HL-60 (cell line): ENCODE measurements at regions not wholly inside any gene's neighbourhood (a gene's known extent, or its start where the extent isn't known, plus 50 kb on each side); places are given as distances from the start of the nearest gene placed in this dataset.

ENCODE experiments used
- DNase-seq, 2 experiments: peaks; one replicate each; pipeline ENCODE4 v3.0.0-alpha.2; 2010 to 2020; ENCODE audit warnings: low read depth in 1 of 2, low spot score in 1 of 2
- H3K27ac ChIP-seq: fragments of 250-450 bp; sonication (Bioruptor Pico); replicated peaks from 2 replicates; pipeline ENCODE4 v1.5.1; 2020; ENCODE audit warnings: mild to moderate bottlenecking, moderate library complexity
- H3K27me3 ChIP-seq: fragments of 250-450 bp; sonication (Bioruptor Pico); 2 replicates; pipeline ENCODE4 v1.5.1; 2021; ENCODE audit warnings: mild to moderate bottlenecking, moderate library complexity; ENCODE audit not compliant: insufficient read depth, poor library complexity, severe bottlenecking
- H3K4me3 ChIP-seq: replicated peaks from 2 replicates; pipeline ENCODE4 v1.5.1; 2011; ENCODE audit warnings: mild to moderate bottlenecking, control low read depth, low read length; ENCODE audit not compliant: insufficient read depth
- GABPA ChIP-seq: IDR thresholded peaks from 2 replicates; pipeline ENCODE4 v1.6.1; 2012; ENCODE audit warnings: low read depth
- POLR2AphosphoS5 ChIP-seq: IDR thresholded peaks from 2 replicates; pipeline ENCODE4 v1.6.1; 2012; ENCODE audit warnings: low read depth
- SPI1 ChIP-seq: IDR thresholded peaks from 2 replicates; pipeline ENCODE4 v1.6.1; 2012; ENCODE audit warnings: low read depth, mild to moderate bottlenecking, borderline replicate concordance
- TF ChIP-seq, protein P1 (sequence below): IDR thresholded peaks from one replicate; pipeline ENCODE4 v1.5.1; 2011; ENCODE audit warnings: low read length, control low read depth, inconsistent platforms; ENCODE audit not compliant: insufficient read depth
- TF ChIP-seq, protein P2 (sequence below): IDR thresholded peaks from 2 replicates; pipeline ENCODE4 v1.6.1; 2012; ENCODE audit warnings: low read depth; ENCODE audit not compliant: insufficient replicate concordance

DNA sequence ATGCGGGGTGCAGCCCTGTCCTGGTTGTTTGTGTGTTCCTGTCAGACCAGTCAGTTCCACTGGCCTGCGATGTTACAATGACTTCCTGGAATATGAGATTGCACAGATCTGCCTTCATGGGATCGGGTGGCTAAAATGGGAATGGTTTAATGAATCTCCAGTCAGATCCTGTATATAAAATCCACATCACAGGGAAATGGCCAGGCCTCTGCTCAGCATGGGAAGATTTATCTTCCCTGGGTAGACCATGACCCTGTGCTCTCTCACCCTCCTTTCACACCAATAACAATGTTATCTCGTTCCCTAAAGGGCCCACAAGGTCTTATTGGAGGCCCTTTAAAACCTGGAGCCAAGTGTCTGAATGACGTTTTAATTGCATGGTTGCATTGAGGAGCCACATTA lies 307.4 kb downstream of the RAB28 start:
- Histone ChIP-seq H3K27ac (no peak overlapping the region), H3K4me3 (no peak overlapping the region), H3K27me3 (peaks cover 2% of the 10 kb centered on the region)
- DNase-seq: no peak
- TF ChIP-seq SPI1 (no peak), POLR2AphosphoS5 (no peak), GABPA (no peak)
- TF ChIP-seq, protein P1, sequence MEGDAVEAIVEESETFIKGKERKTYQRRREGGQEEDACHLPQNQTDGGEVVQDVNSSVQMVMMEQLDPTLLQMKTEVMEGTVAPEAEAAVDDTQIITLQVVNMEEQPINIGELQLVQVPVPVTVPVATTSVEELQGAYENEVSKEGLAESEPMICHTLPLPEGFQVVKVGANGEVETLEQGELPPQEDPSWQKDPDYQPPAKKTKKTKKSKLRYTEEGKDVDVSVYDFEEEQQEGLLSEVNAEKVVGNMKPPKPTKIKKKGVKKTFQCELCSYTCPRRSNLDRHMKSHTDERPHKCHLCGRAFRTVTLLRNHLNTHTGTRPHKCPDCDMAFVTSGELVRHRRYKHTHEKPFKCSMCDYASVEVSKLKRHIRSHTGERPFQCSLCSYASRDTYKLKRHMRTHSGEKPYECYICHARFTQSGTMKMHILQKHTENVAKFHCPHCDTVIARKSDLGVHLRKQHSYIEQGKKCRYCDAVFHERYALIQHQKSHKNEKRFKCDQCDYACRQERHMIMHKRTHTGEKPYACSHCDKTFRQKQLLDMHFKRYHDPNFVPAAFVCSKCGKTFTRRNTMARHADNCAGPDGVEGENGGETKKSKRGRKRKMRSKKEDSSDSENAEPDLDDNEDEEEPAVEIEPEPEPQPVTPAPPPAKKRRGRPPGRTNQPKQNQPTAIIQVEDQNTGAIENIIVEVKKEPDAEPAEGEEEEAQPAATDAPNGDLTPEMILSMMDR: no peak
- TF ChIP-seq, protein P2, sequence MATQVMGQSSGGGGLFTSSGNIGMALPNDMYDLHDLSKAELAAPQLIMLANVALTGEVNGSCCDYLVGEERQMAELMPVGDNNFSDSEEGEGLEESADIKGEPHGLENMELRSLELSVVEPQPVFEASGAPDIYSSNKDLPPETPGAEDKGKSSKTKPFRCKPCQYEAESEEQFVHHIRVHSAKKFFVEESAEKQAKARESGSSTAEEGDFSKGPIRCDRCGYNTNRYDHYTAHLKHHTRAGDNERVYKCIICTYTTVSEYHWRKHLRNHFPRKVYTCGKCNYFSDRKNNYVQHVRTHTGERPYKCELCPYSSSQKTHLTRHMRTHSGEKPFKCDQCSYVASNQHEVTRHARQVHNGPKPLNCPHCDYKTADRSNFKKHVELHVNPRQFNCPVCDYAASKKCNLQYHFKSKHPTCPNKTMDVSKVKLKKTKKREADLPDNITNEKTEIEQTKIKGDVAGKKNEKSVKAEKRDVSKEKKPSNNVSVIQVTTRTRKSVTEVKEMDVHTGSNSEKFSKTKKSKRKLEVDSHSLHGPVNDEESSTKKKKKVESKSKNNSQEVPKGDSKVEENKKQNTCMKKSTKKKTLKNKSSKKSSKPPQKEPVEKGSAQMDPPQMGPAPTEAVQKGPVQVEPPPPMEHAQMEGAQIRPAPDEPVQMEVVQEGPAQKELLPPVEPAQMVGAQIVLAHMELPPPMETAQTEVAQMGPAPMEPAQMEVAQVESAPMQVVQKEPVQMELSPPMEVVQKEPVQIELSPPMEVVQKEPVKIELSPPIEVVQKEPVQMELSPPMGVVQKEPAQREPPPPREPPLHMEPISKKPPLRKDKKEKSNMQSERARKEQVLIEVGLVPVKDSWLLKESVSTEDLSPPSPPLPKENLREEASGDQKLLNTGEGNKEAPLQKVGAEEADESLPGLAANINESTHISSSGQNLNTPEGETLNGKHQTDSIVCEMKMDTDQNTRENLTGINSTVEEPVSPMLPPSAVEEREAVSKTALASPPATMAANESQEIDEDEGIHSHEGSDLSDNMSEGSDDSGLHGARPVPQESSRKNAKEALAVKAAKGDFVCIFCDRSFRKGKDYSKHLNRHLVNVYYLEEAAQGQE: no peak

DNA sequence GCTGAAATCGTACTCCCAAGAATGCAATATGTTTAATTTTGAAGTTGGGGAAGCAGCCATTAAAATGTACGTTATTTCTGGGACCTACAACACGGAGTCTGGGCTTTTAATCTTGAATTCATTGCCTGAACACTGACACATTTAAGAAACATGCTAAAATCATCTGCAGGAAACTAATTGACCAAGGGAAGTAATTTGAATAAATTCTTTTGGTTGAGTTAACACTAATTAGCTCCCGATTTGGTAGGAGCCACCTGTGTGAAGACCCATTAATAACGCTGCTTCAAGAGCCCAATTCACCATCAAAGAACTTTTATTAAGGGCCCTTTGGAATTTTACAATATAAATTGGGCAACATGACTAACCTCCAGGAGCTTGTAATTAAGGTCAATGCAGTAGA lies 309.2 kb downstream of the RAB28 start:
- H3K27me3 ChIP-seq: no peaks in the 10 kb centered on the region
- no peak for DNase-seq
- H3K4me3 ChIP-seq: no peak overlapping the region
- no peak overlapping the region for H3K27ac ChIP-seq
- TF ChIP-seq, protein P1: no peak

DNA sequence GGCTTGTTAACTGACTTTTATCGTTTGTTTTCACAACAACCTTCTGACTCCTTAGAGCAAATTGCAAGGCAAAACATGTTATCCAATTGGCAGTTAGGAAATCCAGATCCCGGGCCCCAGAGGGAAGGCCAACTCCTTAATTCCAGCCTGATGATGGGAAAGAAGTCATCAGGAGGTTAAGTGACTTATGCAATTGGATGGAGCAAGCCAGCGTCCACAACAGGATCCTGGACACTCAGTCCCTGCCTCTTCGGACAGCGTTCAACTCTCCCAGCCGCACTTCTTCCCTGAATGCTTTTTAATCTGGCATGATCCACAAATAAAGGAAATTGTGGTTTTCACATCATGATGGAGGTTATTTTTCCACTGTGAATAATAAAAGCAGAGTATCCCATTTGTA lies 310.1 kb downstream of the RAB28 start:
- Histone ChIP-seq H3K27me3 (no peaks in the 10 kb centered on the region), H3K27ac (no peak overlapping the region), H3K4me3 (no peak overlapping the region)
- no peak for TF ChIP-seq SPI1
- TF ChIP-seq, protein P1: no peak
- TF ChIP-seq POLR2AphosphoS5: no peak
- no peak for TF ChIP-seq GABPA
- TF ChIP-seq, protein P2: no peak
- DNase-seq: no peak

DNA sequence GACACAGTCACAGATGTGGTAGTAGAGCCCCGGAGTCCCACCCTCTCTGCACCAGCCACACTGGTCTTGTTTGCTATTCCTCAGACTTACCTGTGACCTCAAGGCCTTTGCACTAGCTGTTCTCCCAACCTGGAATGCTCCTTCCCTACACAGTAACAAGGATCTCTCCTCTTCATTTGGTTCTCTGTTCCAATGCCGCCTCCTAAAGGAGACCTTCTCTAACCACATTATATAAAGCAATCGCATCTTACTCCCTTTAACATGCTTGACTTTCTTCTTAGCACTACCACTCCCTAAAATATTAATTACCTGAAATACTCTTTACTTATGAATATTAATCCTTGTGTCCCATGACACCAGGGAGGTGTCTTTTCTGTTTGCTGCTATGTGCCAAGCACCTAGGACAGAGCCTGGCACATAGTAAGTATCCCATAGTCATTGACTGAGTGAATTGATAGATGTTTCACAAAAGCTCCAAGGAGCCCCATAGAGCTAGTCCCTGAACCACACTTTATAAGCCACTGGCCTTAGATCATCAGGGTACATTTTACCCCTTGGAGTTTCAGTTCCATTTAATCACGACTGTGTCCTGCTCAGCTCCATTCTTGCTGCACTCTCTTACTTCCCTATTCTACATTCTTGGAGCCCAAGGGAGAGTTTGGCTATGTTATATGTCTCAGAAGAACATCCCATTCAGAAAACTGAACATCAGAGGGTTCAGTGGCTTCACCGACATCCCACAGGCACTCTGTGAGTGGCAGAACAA lies 312.7 kb downstream of the RAB28 start:
- TF ChIP-seq GABPA (no peak), POLR2AphosphoS5 (no peak), SPI1 (no peak)
- TF ChIP-seq, protein P1: no peak
- TF ChIP-seq, protein P2: no peak
- H3K27ac ChIP-seq: no peak overlapping the region
- no peak overlapping the region for H3K4me3 ChIP-seq
- H3K27me3 ChIP-seq: no peaks in the 10 kb centered on the region
- DNase-seq: no peak
